HG02623 (cell line): ENCODE measurements at regions not wholly inside any gene's neighbourhood (a gene's known extent, or its start where the extent isn't known, plus 50 kb on each side); places are given as distances from the start of the nearest gene placed in this dataset.

Experiments
- ATAC-seq: cut with Tn5 transposase; IDR thresholded peaks from one replicate; pipeline ENCODE4 v1.9.1; 2021; ENCODE audit warnings: moderate library complexity; ENCODE audit not compliant: unreplicated experiment

- no peak for ATAC-seq
Observed at GRCh38 chr5:143761663-143762062, 50.3 kb upstream of the HMHB1 start.

GRCh38 chr5:143760755-143761154, 51.2 kb upstream of the HMHB1 start:
- no peak for ATAC-seq

GRCh38 chr5:143760131-143760505, 51.8 kb upstream of the HMHB1 start:
- peak; percentile 34 for ATAC-seq

- no peak for ATAC-seq
Observed at GRCh38 chr5:143759396-143760130, 52.4 kb upstream of the HMHB1 start.

- ATAC-seq, result peak; percentile 63
Observed at GRCh38 chr5:143758750-143759149, 53.2 kb upstream of the HMHB1 start.

- ATAC-seq, result no peak
Observed at GRCh38 chr5:143758015-143758414, 53.9 kb upstream of the HMHB1 start.

GRCh38 chr5:143757116-143757515, 54.8 kb upstream of the HMHB1 start:
- no peak for ATAC-seq

- no peak for ATAC-seq
Observed at GRCh38 chr5:143755966-143756365, 56.0 kb upstream of the HMHB1 start.

- no peak for ATAC-seq
Observed at GRCh38 chr5:143752165-143752850, 59.7 kb upstream of the HMHB1 start.

- ATAC-seq, result no peak
Observed at GRCh38 chr5:143751342-143751741, 60.6 kb upstream of the HMHB1 start.

- ATAC-seq, result no peak
Observed at GRCh38 chr5:143749581-143750205, 62.3 kb upstream of the HMHB1 start.

GRCh38 chr5:143748516-143748915, 63.4 kb upstream of the HMHB1 start:
- ATAC-seq, result no peak

- no peak for ATAC-seq
Observed at GRCh38 chr5:143742951-143743350, 69.0 kb upstream of the HMHB1 start.

- ATAC-seq, result no peak
Observed at GRCh38 chr5:143741421-143741820, 70.5 kb upstream of the HMHB1 start.

- no peak for ATAC-seq
Observed at GRCh38 chr5:143740956-143741355, 71.0 kb upstream of the HMHB1 start.

- no peak for ATAC-seq
Observed at GRCh38 chr5:143739746-143740145, 72.2 kb upstream of the HMHB1 start.

- no peak for ATAC-seq
Observed at GRCh38 chr5:143738417-143739401, 73.3 kb upstream of the HMHB1 start.

GRCh38 chr5:143737062-143737461, 74.9 kb upstream of the HMHB1 start:
- no peak for ATAC-seq

GRCh38 chr5:143734456-143734780, 77.5 kb upstream of the HMHB1 start:
- no peak for ATAC-seq

GRCh38 chr5:143733665-143734455, 78.1 kb upstream of the HMHB1 start:
- ATAC-seq, result no peak
